ENCODE measurements at regions not wholly inside any gene's neighbourhood (a gene's known extent, or its start where the extent isn't known, plus 50 kb on each side); places are given as distances from the start of the nearest gene placed in this dataset.

DNA sequence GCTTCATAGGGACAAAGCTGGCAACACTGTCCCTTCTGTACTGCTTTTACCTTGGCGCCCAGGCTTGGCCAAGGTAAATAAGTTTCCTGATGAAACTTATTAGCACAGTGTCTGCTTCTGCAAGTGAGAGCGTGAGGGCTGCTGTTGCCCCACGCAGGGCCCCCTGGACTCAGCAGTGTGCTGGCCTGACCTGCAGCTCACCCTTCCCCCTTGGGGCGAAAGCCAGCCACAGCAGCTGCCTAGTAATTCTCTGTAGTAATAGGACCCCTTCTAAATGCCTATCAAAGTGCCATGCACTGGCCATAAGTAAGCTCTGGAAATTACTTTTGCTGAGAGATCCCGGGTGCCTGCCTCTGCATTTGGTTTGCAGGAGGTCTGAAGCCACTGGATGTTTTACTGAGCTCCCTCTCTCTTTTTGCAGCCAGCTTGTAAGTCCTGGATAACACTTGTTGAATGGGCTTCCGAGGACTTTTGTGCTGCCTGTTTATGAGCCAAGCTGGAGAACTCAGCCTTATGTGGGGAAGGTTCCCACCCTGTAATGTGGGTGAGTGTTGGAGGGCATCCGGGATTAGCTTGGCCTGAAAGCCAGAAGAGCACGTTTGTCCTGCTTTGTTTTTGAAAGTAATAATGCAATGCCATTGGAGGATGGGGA, 293.9 kb downstream of the C7orf25 start:
- no peak for DNase-seq (ENCODE audit: low read depth, low spot score)

DNA sequence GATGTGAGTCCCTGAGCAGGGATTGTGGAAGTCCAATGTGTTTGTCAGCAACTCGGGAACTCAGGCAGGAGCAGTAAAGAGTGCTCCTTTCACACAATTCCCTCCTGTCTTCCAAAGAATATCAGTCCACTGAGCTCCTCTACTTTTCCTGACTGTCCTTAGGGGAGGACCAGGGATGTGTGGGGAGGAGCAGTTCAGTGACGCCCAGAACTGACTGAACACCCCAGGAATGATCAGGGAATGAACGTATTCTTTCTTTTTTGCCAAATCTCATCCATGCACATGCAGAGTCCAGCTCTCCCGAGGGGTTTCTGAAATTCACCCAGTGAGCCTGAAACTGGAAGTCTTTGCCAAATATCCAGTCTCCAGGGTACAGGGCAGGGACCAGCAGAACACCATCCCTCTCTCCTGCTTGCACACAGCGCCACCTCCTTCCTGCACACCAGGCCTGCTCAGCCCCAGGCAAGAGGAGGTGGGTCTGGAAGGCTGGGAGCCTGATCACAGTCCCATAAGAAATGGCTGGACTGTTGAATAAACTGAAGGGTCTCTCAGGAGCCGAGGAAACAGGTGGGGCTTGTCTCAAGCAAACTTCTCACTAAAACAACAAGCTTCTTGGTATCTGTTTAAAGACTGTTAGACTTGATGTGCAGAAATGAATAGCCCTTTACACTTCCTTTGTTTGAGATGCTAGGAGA, 294.7 kb downstream of the C7orf25 start:
- no peak for DNase-seq (ENCODE audit: low read depth, low spot score)

DNA sequence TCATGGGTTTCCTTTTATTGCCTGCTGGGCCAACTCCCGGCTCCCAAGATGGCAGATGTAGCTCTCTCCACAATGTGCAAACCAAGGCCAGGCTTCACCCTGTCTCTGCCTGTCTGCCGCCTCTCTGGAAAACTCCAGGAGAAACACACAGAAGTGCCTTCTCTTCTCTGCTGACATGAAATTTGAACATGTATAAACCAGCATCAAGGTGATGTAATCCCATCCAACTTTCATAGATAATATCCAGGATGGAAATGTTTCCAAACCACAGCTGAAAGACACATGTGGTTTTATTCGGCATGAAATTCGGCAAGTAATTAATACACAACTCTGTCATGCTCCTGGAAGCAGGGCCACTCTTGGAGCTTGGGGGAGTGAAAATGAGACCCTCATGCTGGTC, 297.2 kb downstream of the C7orf25 start:
- no peak for DNase-seq (ENCODE audit: low read depth, low spot score)

DNA sequence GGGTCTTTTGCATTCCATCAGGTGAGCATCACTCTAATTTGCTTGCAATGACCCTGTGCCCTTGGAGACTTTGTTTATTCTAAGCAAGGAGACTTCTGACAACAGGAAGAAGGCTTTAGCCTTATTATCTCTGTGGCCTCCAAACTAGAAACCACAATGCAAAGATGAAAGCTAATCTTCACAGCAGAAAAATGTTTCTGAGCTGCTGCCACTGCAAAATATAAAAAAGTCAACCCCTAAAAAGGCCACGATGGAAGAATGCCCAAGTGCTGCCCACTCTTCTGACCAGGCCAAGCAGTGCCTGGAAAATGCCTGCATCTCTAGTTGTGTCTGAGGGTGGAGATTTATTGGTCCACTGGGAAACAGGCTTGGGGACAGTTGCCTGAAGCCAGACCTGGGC, 299.9 kb downstream of the C7orf25 start:
- no peak for DNase-seq (ENCODE audit: low read depth, low spot score)

DNA sequence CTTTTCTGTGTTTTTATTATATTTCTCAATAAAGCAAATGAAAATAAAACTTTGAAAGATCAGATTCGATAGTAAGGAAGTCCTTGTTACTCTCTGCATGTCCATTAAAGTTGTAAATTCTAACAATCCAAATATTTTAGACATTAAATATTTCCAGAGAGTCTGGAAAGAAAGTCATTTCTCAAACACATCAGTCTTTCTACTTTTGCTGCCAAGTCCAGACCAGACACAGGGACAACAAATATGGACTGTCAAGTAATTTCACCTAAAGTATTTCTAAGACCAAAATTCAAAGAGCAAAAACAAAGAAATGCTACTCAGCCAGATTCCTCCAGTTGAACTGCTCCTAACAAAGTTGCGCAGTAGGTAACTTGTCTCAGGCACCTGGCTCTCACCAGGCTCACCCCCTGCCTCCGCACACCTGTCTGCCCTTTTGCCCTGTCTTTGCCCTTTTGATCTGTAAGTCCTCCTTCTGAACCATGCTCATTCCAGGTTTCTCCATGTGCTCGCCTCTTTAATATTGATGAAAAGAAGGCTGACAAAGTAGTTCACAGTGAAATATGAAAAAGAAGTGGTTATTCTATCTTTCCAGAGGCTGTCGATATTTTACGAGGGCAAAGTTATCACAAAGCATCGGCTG, 300.5 kb downstream of the C7orf25 start:
- DNase-seq (ENCODE audit: low read depth, low spot score) = no peak

DNA sequence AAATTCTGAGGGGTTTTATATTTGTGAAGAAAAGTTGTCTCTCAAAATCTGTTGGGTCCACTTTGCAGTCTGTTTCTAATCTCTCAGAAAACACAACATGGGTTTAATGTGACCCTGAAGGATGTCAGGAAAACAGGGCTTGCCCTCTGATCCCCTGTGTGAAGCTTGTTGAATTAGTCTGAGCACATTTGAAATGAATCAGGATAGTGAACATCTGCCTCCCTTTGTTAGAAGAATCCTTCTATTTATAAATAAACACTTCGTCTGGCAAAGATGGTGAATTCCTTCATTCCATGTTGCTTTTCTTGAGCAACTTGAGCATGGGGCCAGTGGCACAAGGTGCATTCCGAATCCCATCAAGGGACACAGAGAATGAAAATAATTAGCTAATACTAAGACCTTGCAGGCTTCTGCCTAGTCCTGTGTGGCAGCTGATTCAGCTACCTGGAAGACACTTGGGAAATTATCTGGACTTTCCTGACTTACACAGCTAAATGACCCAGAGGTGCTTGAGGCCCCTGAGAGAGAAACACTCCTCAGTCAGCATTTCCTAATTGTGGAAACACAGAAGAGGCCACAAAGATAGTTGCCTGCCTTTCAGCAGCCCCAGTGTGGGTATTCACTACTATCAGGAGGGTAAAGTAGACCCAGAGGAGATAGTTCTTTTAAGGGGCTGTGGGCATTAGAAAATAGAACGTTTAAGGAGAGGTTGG, 305.5 kb downstream of the C7orf25 start:
- no peak for DNase-seq (ENCODE audit: low read depth, low spot score)

DNA sequence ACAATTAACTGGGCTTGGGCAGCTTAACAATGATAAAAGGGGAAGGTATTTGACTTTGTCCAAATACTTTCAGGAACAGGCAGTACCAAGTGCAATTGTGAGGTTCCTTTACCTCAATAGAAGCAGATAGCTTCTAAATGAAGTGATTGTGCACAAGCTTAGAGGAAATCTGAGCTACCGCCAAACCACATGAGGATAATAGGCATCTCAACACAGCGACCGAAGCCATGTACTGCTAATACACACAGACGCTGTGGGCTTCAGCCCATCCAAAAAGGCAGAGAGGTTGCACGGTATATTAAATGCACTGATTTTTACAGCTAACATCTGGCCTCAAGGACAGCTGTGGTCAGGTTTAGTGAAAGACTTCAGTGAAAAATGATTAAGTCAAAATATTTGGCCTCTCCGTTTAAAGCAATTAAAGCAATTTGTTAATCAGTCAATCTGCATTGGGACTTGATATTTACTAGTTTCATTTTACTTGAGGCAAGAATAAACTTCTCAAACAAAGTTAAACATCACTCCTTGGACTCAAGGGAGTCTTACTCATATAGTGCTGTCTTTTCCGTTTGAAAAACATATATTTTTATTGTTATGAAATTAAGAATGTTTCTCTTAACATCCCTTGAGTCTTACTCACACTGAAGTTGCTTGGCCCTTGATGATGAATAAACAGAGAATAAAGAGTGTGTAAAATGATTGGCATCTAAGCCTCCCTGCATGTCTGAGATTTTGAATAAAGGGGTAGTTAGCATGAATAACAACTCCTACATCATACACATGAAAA, 306.3 kb downstream of the C7orf25 start:
- no peak for DNase-seq (ENCODE audit: low read depth, low spot score)

DNA sequence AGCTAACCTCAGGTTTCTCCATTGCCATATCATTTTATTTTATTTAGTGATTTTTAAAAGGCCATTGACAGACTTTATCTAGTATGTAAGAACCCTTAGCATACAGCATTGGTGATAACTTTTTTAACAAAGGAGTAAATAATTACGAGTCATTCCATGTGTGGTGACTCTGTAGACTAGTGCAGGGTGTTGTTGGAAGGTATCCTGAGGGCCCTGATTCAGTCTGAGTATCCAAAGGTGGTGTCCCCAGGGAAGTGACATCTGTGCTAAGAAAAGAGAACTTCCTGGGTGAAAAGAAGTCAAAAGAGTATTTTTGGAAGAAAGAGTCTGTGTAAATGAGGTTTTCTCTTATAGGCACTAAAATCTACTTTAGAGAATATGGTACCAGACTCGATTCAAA, 308.4 kb downstream of the C7orf25 start:
- DNase-seq (ENCODE audit: low read depth, low spot score) = no peak

DNA sequence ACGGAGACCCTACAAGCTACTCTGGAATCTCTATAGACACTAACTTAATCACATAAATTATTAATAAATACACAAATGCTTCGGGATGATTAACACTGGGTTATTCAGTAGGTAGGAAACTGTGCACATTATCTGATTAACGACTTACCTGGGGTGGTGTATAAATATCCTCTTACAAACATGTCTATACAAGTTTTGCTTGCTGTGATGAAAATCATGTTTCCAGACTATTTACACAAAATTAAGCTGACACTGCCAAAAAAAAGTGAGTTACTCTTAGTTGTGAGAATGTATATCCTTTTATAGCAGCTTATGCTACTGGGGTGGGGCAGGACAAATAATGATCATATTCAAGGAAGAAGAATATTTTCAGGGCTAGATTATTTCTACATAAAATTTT, 314.6 kb downstream of the C7orf25 start:
- DNase-seq (ENCODE audit: low read depth, low spot score) = no peak

DNA sequence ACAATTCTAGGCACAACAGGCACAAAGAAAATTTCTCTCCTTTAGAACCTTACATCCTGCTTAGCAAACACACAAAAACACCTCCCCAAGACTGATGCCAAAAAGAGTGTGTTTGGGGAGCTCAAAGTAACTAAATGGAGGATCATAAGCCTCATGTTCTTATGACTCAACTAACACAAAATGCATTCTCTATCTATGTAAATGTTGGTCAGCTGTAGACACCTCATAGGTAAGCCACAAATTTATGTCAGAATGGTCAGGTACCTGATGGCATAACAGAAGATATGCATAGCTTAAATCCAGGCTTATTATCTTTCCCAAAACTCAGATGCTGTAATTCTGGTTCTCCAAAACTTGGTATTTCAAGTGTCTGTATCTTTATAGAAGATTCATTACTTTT, 315.1 kb downstream of the C7orf25 start:
- DNase-seq (ENCODE audit: low read depth, low spot score) = no peak

DNA sequence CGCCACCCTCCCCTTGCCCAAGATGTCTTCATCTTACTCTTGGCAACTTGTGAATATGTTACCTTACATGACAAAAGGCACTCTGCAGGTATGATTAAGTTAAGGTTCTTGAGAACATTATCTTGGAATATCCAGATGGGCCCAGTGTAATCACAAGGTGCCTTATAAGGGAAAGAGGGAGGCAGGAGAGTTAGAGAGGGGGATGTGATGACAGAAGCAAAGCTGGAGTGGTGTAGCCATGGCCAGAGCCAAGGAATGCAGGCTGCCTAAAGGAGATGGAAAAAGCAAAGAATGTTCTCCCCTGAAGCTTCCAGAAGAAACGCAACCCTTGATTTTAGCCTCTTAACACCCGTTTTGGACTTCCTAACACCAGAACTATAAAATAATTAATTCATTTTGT, 318.0 kb downstream of the C7orf25 start:
- DNase-seq (ENCODE audit: low read depth, low spot score) = no peak

DNA sequence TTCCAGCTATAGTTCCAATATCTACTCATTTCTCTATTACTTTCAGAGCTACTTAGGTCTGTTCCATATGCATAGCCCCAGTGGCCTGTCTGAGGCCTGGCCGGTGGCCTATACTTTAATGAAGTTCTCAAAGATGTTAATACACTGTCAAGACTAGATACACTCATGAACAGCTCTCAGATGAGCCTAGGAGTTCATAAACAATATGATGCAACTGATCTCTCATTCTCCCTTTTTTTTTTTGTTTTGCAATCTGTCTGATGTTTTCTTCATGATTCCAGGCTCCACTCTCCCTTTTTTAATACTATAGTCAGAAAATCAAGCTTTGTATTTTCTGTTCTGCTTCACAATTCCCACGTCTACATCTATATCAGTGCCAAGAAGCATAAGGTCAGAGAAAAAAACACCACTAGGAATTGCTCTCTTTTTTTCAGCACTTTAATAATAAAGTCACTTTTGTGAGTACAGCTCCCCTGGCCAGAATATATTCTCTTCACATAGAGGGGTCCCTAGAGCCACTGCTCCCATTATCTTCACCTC, 321.0 kb downstream of the C7orf25 start:
- DNase-seq (ENCODE audit: low read depth, low spot score) = no peak

DNA sequence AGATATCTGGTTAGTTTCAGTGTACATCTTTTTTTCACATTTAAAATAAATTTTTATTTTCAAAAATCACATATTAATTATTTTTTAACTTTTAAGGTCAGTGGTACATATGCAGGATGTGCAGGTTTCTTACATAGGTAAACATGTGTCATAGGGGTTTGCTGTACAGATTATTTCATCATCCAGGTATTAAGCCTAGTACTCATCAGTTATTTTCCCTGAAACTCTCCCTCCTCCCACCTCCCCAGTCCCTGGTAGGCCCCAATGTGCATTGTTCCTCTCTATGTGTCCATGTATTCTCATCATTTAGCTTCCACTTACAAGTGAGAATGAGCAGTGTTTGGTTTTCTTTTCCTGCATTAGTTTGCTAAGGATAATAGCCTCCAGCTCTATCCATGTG, 323.0 kb downstream of the C7orf25 start:
- no peak for DNase-seq (ENCODE audit: low read depth, low spot score)

DNA sequence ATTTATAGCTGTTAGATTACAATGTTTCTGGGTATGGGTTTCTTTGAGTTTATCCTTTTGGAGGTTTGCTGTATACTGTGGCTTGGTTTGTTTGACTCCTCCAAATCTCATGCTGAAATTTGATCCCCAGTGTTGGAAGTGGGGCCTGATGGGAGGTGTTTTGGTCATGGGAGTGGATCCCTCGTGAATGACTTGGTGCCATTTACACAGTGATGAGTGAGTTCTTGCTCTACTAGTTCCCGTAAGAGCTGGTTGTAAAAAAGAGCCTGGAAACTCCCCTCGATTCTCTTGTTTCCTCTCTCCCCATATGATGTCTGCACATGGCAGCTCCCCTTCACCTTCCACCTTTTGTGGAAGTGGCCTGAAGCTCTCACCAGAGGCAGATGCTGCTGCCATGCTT, 324.1 kb downstream of the C7orf25 start:
- no peak for DNase-seq (ENCODE audit: low read depth, low spot score)

DNA sequence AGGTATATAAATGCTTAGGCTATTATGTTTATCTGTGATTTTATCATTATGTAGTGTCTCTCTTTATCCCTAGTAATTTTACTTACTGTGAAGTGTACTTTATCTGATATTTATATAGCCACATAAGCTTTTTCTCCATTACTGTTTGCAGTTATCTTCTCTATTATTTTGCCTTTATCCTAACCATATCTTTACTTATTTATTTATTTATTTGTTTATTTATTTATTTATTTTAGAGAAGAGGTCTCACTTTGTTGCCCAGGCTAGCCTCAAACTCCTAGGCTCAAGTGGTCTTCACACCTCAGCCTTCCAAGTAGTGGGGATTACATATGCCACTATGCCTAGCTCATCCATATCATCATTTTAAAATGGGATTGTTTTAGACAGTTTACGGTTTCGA, 331.8 kb downstream of the C7orf25 start:
- DNase-seq (ENCODE audit: low read depth, low spot score) = no peak

DNA sequence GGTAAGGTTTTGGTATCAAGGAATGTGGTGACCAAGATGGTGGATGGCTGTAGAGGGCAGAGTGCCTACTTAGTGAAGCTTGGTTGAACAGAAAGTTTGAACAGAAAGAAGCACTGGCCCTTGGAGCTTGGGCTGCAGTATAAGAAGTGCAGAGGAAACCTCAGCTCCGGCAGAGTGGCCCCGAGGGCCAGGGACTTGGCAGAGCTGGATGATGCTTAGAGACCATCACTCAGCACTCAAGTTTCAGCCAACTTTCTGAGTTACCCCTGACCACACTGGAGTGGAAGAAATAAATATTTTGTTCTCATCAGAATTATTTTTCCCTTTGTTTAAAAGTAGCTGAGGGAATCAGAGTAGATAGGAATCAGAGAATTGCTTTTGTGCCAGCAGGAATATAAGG, 336.7 kb downstream of the C7orf25 start:
- no peak for DNase-seq (ENCODE audit: low read depth, low spot score)

DNA sequence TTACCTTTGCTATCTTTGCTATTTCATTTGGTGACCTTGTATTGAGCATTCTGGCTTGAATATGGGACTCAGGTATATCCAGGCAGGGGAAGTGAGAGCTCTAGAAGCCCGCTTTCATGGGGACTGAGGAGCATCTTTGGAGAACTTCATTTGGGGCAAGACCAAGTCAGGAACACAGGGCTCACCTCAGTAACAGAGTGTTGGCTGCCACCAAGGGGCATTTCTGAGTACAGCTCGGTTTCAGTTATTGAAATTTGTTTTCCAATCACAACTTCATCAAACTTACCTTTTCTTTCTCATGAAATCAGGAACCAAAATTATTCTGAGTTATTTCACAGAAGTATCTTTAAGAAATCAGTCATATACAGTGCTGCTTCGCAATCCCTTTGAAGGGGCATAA, 337.2 kb downstream of the C7orf25 start:
- DNase-seq (ENCODE audit: low read depth, low spot score) = no peak

DNA sequence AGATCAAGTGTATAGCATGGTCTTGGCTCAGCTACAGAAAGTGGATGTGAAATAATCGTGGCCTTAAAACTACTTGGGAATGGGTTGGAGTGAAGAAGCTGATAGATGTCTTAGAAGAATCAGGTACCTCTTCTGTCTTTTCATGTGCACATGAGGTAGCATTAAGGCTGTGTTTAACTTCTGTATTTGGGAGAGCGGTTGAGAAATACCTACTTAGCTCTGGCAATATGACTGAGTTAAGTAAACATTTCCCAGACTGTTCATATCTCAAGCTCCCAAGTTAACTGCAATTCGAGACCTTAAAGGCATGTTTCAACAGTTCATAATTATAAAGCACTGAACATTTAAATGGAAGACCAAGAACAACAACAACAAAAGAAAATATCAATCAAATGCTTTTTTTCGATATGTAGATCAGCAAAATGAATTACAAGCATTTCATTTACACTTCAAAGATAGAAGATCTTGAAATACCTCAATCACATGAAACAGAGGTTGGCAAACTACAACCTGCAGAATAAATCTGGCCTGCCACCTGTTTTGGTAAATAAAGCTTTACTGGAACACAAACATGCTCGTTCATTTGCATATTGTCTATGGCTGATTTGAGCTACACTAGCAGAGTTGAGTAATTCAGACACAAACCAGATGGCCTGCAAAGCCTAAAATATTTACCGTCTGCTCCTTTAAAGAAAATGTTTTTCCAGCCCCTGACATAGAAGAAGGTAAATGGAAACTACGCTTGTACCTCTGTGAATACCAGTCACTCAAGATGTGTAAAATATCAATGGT, 337.1 kb upstream of the GLI3 start:
- DNase-seq (ENCODE audit: low read depth, low spot score) = no peak

DNA sequence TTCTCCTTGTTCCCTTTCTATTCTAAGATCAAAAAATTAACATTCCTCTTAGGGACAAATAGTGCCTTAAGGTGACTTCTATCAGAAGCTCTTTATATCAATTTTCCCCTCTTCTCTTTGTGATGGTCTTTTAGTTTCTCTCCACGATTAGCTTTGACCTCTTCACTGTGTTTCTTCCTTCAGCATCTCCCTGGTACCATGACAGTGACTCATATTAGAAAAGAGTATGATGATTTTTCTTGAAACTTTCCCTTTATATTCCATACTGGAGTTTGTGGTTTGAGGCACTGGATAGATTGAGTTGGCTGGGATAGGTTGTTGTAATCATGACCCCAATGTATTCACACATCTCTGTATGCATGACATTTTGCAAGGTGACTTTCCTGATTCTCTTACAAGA, 335.6 kb upstream of the GLI3 start:
- no peak for DNase-seq (ENCODE audit: low read depth, low spot score)

DNA sequence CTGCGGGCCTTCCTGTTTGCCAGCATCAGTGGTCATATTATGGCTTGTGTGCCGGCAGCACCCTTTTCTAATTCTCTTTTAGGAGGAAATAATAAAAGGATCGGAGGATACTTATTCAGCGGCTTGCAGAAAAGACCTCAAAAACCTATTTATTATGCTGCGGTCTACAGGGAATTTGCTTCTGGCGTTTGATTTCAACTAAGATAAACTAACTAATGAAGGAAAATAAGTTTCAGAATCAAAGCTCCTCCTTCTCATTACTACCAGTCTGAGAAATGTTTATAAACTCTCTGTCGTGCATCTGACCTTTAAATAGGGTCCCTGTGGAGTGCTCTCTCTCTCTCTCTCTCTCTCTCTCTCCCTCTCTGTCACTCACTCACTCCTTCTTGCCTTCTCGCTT, 335.0 kb upstream of the GLI3 start:
- no peak for DNase-seq (ENCODE audit: low read depth, low spot score)

DNA sequence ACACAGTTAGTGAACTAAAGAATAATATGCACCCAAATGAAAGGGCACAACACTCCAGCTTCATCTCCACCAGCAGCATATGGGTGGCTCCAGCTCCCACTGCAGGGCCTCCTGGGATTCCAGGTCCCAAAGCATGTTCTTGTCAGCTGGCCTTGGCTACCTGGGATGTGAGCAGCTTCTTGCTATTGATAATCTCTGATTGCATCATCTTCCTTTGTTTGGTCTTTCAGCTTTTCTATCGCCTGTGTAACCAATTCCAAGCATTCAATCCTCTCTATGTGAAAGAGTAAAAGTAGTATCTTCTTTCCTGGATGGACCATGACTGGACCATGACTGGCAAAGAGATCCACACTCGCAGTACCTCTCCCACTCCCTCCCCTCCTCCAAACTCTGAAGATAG, 333.9 kb upstream of the GLI3 start:
- DNase-seq (ENCODE audit: low read depth, low spot score) = no peak

Measured in iPS DF 19.7 (cell line).